Ishikawa (cell line): ENCODE measurements at regions not wholly inside any gene's neighbourhood (a gene's known extent, or its start where the extent isn't known, plus 50 kb on each side); places are given as distances from the start of the nearest gene placed in this dataset.

Experiments
- EGR1 ChIP-seq: IDR thresholded peaks from 2 replicates; pipeline ENCODE4 v1.6.1; 2012
- FOXM1 ChIP-seq: IDR thresholded peaks from 2 replicates; pipeline ENCODE4 v1.6.1; 2012; ENCODE audit warnings: low read depth, borderline replicate concordance
- MAX ChIP-seq: IDR thresholded peaks from 2 replicates; pipeline ENCODE4 v1.6.1; 2012
- NFIC ChIP-seq: IDR thresholded peaks from 2 replicates; pipeline ENCODE4 v1.6.1; 2012
- REST ChIP-seq: IDR thresholded peaks from 2 replicates; pipeline ENCODE4 v1.6.1; 2012; ENCODE audit warnings: low read depth, mild to moderate bottlenecking
- TEAD4 ChIP-seq: IDR thresholded peaks from 2 replicates; pipeline ENCODE4 v1.6.1; 2012
- YY1 ChIP-seq: IDR thresholded peaks from 2 replicates; pipeline ENCODE4 v1.6.1; 2012; ENCODE audit warnings: low read depth

GRCh38 chr2:11060376-11061169 lies 94.7 kb upstream of the SLC66A3 start:
- no peak for TF ChIP-seq TEAD4
- no peak for TF ChIP-seq YY1
- TF ChIP-seq MAX: no peak
- no peak for TF ChIP-seq NFIC
- TF ChIP-seq REST: no peak
- TF ChIP-seq EGR1: no peak
- no peak for TF ChIP-seq FOXM1
